K562 (cell line): ENCODE measurements at regions not wholly inside any gene's neighbourhood (a gene's known extent, or its start where the extent isn't known, plus 50 kb on each side); places are given as distances from the start of the nearest gene placed in this dataset.
A peak's percentile ranks its signal among the peaks of the same experiment; 100 is the strongest.

ENCODE experiments used
- ATAC-seq: fragments of 200-7000 bp; cut with Tn5 transposase; 3 replicates; pipeline ENCODE4 v1.9.1; 2020; ENCODE audit warnings: moderate library complexity
- BruUV-seq: library from RNA; stranded (reverse); fragments of 400-500 nt; replicated peaks from 2 replicates; lab custom pipeline; 2021; lab: Mats Ljungman, UMichigan
- CTCF ChIA-PET: fragments of 300-600 bp; formaldehyde crosslinking; extraction: SDS; loops from one replicate; lab custom pipeline; 2021; ENCODE audit warnings: low intra/inter-chr PET ratio; lab: Yijun Ruan, JAX
- POLR2A ChIA-PET: fragments of 300-600, 350-650 bp; sonication (Branson Sonifier 250); formaldehyde crosslinking; extraction: SDS; loops from one replicate; lab custom pipeline; 2021; ENCODE audit warnings: antibody characterized with exemption, inconsistent platforms; lab: Yijun Ruan, JAX
- DNase-seq, 4 experiments: peaks; one replicate each; pipeline versions ENCODE4 v3.0.0 to v3.0.0-alpha.2; 2011 to 2018; ENCODE audit warnings: low spot score in 3 of 4, mixed read lengths in 3 of 4; ENCODE audit errors: extremely low read depth in 1 of 4
- FAIRE-seq: peaks from 2 replicates; lab custom pipeline; 2011; peaks lifted over from hg19 to GRCh38; lab: Jason Lieb, UNC
- H2AFZ ChIP-seq: 2 replicates; pipeline ENCODE4 v1.6.0; 2011; ENCODE audit warnings: low read depth, low read length, control low read depth, inconsistent platforms
- H3K27ac ChIP-seq: fragments of 200-600 bp; 3 replicates; pipeline ENCODE4 v1.8.0; 2011; ENCODE audit warnings: low read depth, mild to moderate bottlenecking, control low read depth, inconsistent platforms, low read length, moderate library complexity, mixed read lengths; ENCODE audit errors: extremely low read depth
- H3K27me3 ChIP-seq, 2 experiments: fragments of 300-600 bp in 1 of 2; 2 replicates in 1 of 2; 3 replicates in 1 of 2; pipeline versions ENCODE4 v1.6.0 to v1.8.0; 2011; ENCODE audit warnings: inconsistent platforms in 2 of 2, low read length in 2 of 2, mild to moderate bottlenecking in 1 of 2, mixed read lengths in 1 of 2, moderate library complexity in 1 of 2; ENCODE audit not compliant: control insufficient read depth in 2 of 2, insufficient read depth in 2 of 2
- H3K36me3 ChIP-seq: fragments of 300-600 bp; 3 replicates; pipeline ENCODE4 v1.8.0; 2011; ENCODE audit warnings: mild to moderate bottlenecking, low read length, inconsistent platforms; ENCODE audit not compliant: control insufficient read depth, insufficient read depth
- H3K4me1 ChIP-seq, 2 experiments: fragments of 200-600 bp in 1 of 2; replicated peaks in 1 of 2; 2 replicates in 1 of 2; 3 replicates in 1 of 2; pipeline versions ENCODE4 v1.5.1 to v1.8.0; 2011; ENCODE audit warnings: inconsistent platforms in 2 of 2, low read length in 2 of 2, mild to moderate bottlenecking in 1 of 2, mixed read lengths in 1 of 2, moderate library complexity in 1 of 2; ENCODE audit not compliant: control insufficient read depth in 2 of 2, insufficient read depth in 2 of 2
- H3K4me2 ChIP-seq: 2 replicates; pipeline ENCODE4 v1.6.1; 2011; ENCODE audit warnings: low read length, control low read depth, inconsistent platforms, mixed read lengths; ENCODE audit not compliant: insufficient read depth
- H3K4me3 ChIP-seq: fragments of 200-600 bp; sonication (generic), shearing (Covaris generic); 2 replicates; pipeline ENCODE4 v1.5.1; 2016; ENCODE audit warnings: control low read depth, inconsistent platforms
- H3K79me2 ChIP-seq: fragments of 200-600 bp; 3 replicates; pipeline ENCODE4 v1.8.0; 2011; ENCODE audit warnings: low read length, inconsistent platforms; ENCODE audit not compliant: control insufficient read depth, insufficient read depth
- H3K9ac ChIP-seq, 2 experiments: 2 replicates each; pipeline versions ENCODE4 v1.6.0 to v1.6.1; 2011; ENCODE audit warnings: low read depth in 2 of 2, low read length in 2 of 2, control low read depth in 1 of 2, inconsistent platforms in 1 of 2, mild to moderate bottlenecking in 1 of 2, mixed read lengths in 1 of 2; ENCODE audit not compliant: insufficient read depth in 1 of 2
- H3K9me1 ChIP-seq: one replicate; pipeline ENCODE4 v1.6.0; 2011; ENCODE audit warnings: inconsistent platforms, mild to moderate bottlenecking, low read length, moderate library complexity; ENCODE audit not compliant: control insufficient read depth, insufficient read depth
- H3K9me3 ChIP-seq: replicated peaks from 2 replicates; pipeline ENCODE4 v1.5.1; 2011; ENCODE audit warnings: low read depth, low read length, inconsistent platforms; ENCODE audit not compliant: control insufficient read depth, insufficient read depth
- H4K20me1 ChIP-seq: replicated peaks from 2 replicates; pipeline ENCODE4 v1.6.1; 2011; ENCODE audit warnings: low read length, inconsistent platforms, mixed read lengths; ENCODE audit not compliant: control insufficient read depth, insufficient read depth
- ADNP ChIP-seq: fragments of 200-800 bp; sonication (Bioruptor generic); IDR thresholded peaks from 2 replicates; pipeline ENCODE4 v1.6.1; 2016; ENCODE audit warnings: missing genetic modification characterization, missing compliant biosample characterization
- ARID1B ChIP-seq: fragments of 450-650 bp; IDR thresholded peaks from 2 replicates; pipeline ENCODE4 v1.6.1; 2016; ENCODE audit warnings: antibody characterized with exemption, mild to moderate bottlenecking, inconsistent platforms
- BCOR ChIP-seq: fragments of 450-650 bp; IDR thresholded peaks from 2 replicates; pipeline ENCODE4 v1.6.1; 2016
- CC2D1A ChIP-seq: fragments of 450-650 bp; IDR thresholded peaks from 2 replicates; pipeline ENCODE4 v1.6.1; 2017; ENCODE audit warnings: mild to moderate bottlenecking
- CCAR2 ChIP-seq: fragments of 200-400 bp; formaldehyde crosslinking; IDR thresholded peaks from 2 replicates; pipeline ENCODE4 v1.6.1; 2017; ENCODE audit warnings: mild to moderate bottlenecking, low read depth, low read length
- CHD4 ChIP-seq: fragments of 200-600 bp; sonication (generic); IDR thresholded peaks from 3 replicates; pipeline ENCODE4 v1.6.1; 2012; ENCODE audit warnings: low read depth, mild to moderate bottlenecking, mixed read lengths, low read length, inconsistent platforms; ENCODE audit not compliant: insufficient read depth, insufficient replicate concordance, poor library complexity, severe bottlenecking
- DPF2 ChIP-seq: fragments of 450-650 bp; IDR thresholded peaks from 2 replicates; pipeline ENCODE4 v1.6.1; 2016
- EHMT2 ChIP-seq: fragments of 450-650 bp; IDR thresholded peaks from 2 replicates; pipeline ENCODE4 v1.6.1; 2018; ENCODE audit warnings: antibody characterized with exemption
- FIP1L1 ChIP-seq: fragments of 200-400 bp; formaldehyde crosslinking; IDR thresholded peaks from 2 replicates; pipeline ENCODE4 v1.6.1; 2018; ENCODE audit warnings: mild to moderate bottlenecking, low read depth, low read length; ENCODE audit not compliant: poor library complexity, severe bottlenecking
- GTF2E2 ChIP-seq: fragments of 200-800 bp; sonication (Bioruptor generic); IDR thresholded peaks from 2 replicates; pipeline ENCODE4 v1.6.1; 2016; ENCODE audit warnings: missing genetic modification characterization, missing compliant biosample characterization
- HDAC2 ChIP-seq: fragments of 450-650 bp; IDR thresholded peaks from 2 replicates; pipeline ENCODE4 v1.6.1; 2016; ENCODE audit warnings: mild to moderate bottlenecking
- HLTF ChIP-seq: fragments of 450-650 bp; IDR thresholded peaks from 2 replicates; pipeline ENCODE4 v1.6.1; 2016
- KDM1A ChIP-seq, 2 experiments: fragments of 450-650 bp; IDR thresholded peaks; 2 replicates each; pipeline ENCODE4 v1.6.1; 2016; ENCODE audit warnings: mild to moderate bottlenecking in 2 of 2
- KHSRP ChIP-seq: fragments of 450-650 bp; IDR thresholded peaks from 2 replicates; pipeline ENCODE4 v1.6.1; 2017
- MTA2 ChIP-seq: fragments of 450-650 bp; IDR thresholded peaks from 2 replicates; pipeline ENCODE4 v1.6.1; 2016; ENCODE audit warnings: low read depth
- NFIC ChIP-seq: fragments of 450-650 bp; IDR thresholded peaks from 2 replicates; pipeline ENCODE4 v1.6.1; 2017; ENCODE audit warnings: mild to moderate bottlenecking, inconsistent platforms
- NR4A1 ChIP-seq, 2 experiments: fragments of 250-450 bp in 1 of 2; fragments of 450-650 bp in 1 of 2; sonication (Bioruptor Pico) in 1 of 2; IDR thresholded peaks; 2 replicates each; pipeline versions ENCODE4 v1.4.0 to v1.6.1; 2016 to 2020; ENCODE audit warnings: mild to moderate bottlenecking in 2 of 2, missing compliant biosample characterization in 1 of 2, missing genetic modification characterization in 1 of 2, moderate library complexity in 1 of 2
- RBM25 ChIP-seq: fragments of 200-400 bp; formaldehyde crosslinking; IDR thresholded peaks from 2 replicates; pipeline ENCODE4 v1.6.1; 2018; ENCODE audit warnings: low read length, low read depth, moderate library complexity; ENCODE audit not compliant: severe bottlenecking
- RFX1 ChIP-seq: fragments of 450-650 bp; IDR thresholded peaks from 2 replicates; pipeline ENCODE4 v1.6.1; 2016; ENCODE audit warnings: mild to moderate bottlenecking, moderate library complexity
- SMARCA5 ChIP-seq: fragments of 450-650 bp; IDR thresholded peaks from 2 replicates; pipeline ENCODE4 v1.6.1; 2016
- SP2 ChIP-seq: IDR thresholded peaks from 2 replicates; pipeline ENCODE4 v1.6.1; 2011; ENCODE audit warnings: mild to moderate bottlenecking, low read depth, low read length, moderate library complexity; ENCODE audit not compliant: poor library complexity, severe bottlenecking; ENCODE audit errors: extremely low read depth
- TAL1 ChIP-seq: fragments of 450-650 bp; IDR thresholded peaks from 2 replicates; pipeline ENCODE4 v1.6.1; 2016; ENCODE audit warnings: mild to moderate bottlenecking
- ZNF239 ChIP-seq: fragments of 250-450 bp; sonication (Bioruptor Pico); IDR thresholded peaks from 2 replicates; pipeline ENCODE4 v1.4.0; 2020; ENCODE audit warnings: mild to moderate bottlenecking
- ZNF384 ChIP-seq: IDR thresholded peaks from 2 replicates; pipeline ENCODE4 v1.6.1; 2012; ENCODE audit warnings: low read depth, low read length, improper control_type of control experiment
- WGBS: fragments of 100-300 bp; shearing (Covaris generic); methylation state at CpG from one replicate; pipeline ENCODE4 v1.1.6; 2016; ENCODE audit warnings: low coverage, mixed read lengths; ENCODE audit not compliant: insufficient coverage; ENCODE audit errors: missing lambda C conversion rate; 5-methylcytosine and 5-hydroxymethylcytosine counted together
- in situ Hi-C: fragments of 300-500 bp; cut with MboI; formaldehyde crosslinking; loops from 4 replicates; pipeline ENCODE4 v1.15.0; 2018; ENCODE audit warnings: inconsistent platforms, mixed read lengths
- intact Hi-C: fragments of 100-400 bp; cut with micrococcal nuclease; formaldehyde crosslinking; loops from 2 replicates; pipeline ENCODE4 v1.14.2; 2022
- TF ChIP-seq, protein P1 (sequence below): IDR thresholded peaks from 2 replicates; pipeline ENCODE4 v1.6.1; 2016; ENCODE audit warnings: missing genetic modification characterization, missing compliant biosample characterization

DNA sequence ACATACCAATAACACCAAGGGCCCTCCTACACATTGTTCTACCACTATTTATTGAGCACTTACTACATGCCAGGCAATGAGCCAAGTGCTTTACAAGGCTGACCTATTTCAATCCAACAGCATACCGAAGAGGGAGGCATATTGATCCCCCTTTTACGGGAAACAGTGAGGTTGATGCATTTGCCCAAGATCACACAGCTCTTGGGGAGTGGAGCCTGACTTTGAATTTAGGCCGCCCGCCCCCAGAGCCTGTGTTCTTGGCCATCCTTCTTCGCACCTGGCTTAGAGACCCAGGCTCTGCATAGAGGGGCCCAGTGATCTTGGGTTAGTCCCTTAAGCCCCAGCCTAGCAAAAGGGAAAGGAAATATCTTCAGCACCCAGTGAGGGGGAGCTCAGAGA lies 158.1 kb upstream of the IER5L start:
- 80% methylated on average over 5 of the region's 5 CpGs for WGBS
- no peaks in the 10 kb centered on the region for H3K27me3 ChIP-seq
- no peak for ATAC-seq
- H3K9me1 ChIP-seq, result no peaks in the 10 kb centered on the region
- H4K20me1 ChIP-seq, result no peaks in the 10 kb centered on the region
- H3K4me2 ChIP-seq, result 0 out of 2 replicates have a peak overlapping the region, but pooled peaks have one; percentile 29
- DNase-seq, result no peak
- CTCF ChIA-PET, result no interaction called here
- intact Hi-C loops (no loop called here), in situ Hi-C loops (loop anchor here (25.0 kb wide), 1 partner anchor 276 kb away; the partner anchor contains the start of gene C9orf50)
- H3K79me2 ChIP-seq, result no peaks in the 10 kb centered on the region
- H3K9ac ChIP-seq, result peak overlapping the region in 1 of 2 experiments; percentile 77; a peak in 1 of 4 replicates
- H3K4me3 ChIP-seq, result no peak overlapping the region
- H2AFZ ChIP-seq, result peak overlapping the region; percentile 73
- H3K27ac ChIP-seq, result no peak overlapping the region
- POLR2A ChIA-PET, result interaction anchor here (0.5 to 1.4 kb wide), 2 partner anchors 13 to 154 kb away, joined by 3 read pairs; no protein-coding TSS in a partner anchor
- H3K9me3 ChIP-seq, result 0 out of 2 replicates have a peak, but pooled peaks cover 2% of the 10 kb centered on the region
- no TSS peak for BruUV-seq
- H3K36me3 ChIP-seq, result no peaks in the 10 kb centered on the region
- H3K4me1 ChIP-seq, result peaks cover 14 to 39% of the 10 kb centered on the region in 2 experiments
- FAIRE-seq, result peak; percentile 19
- TF ChIP-seq FIP1L1 (no peak), CHD4 (peak; percentile 38), SMARCA5 (peak; percentile 46; the same call in 1 of the 2 replicates), BCOR (peak; percentile 85), RFX1 (no peak), DPF2 (no peak), CC2D1A (no peak), ZNF384 (no peak), MTA2 (no peak), ADNP (peak; percentile 44; the same call in 1 of the 2 replicates), KDM1A (IDR thresholded peaks at IDR 0.05) (peak in 1 of 2 experiments; percentile 47; a peak in 1 of 4 replicates), NFIC (peak; percentile 45; the same call in 1 of the 2 replicates), HDAC2 (peak; percentile 52; the same call in 1 of the 2 replicates), TAL1 (no peak), ARID1B (no peak), GTF2E2 (tag) (no peak), CCAR2 (no peak), HLTF (no peak), NR4A1 (CRISPR knock-in tag; IDR thresholded peaks at IDR 0.05) (no peak), NR4A1 (tag; IDR thresholded peaks at IDR 0.05) (no peak), KHSRP (no peak), EHMT2 (no peak), SP2 (no peak), ZNF239 (CRISPR knock-in tag) (no peak), RBM25 (peak; percentile 81)
- TF ChIP-seq, protein P1, sequence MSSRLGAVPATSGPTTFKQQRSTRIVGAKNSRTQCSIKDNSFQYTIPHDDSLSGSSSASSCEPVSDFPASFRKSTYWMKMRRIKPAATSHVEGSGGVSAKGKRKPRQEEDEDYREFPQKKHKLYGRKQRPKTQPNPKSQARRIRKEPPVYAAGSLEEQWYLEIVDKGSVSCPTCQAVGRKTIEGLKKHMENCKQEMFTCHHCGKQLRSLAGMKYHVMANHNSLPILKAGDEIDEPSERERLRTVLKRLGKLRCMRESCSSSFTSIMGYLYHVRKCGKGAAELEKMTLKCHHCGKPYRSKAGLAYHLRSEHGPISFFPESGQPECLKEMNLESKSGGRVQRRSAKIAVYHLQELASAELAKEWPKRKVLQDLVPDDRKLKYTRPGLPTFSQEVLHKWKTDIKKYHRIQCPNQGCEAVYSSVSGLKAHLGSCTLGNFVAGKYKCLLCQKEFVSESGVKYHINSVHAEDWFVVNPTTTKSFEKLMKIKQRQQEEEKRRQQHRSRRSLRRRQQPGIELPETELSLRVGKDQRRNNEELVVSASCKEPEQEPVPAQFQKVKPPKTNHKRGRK, result no peak
